HG03196 (cell line): ENCODE measurements at regions not wholly inside any gene's neighbourhood (a gene's known extent, or its start where the extent isn't known, plus 50 kb on each side); places are given as distances from the start of the nearest gene placed in this dataset.

Experiments used
- ATAC-seq: cut with Tn5 transposase; IDR thresholded peaks from one replicate; pipeline ENCODE4 v1.9.1; 2021; ENCODE audit not compliant: unreplicated experiment

- ATAC-seq, result no peak
Measured at GRCh38 chr10:128779416-128779815, 653.2 kb upstream of the MKI67 start.

- no peak for ATAC-seq
Measured at GRCh38 chr10:128780156-128780761, 654.0 kb upstream of the MKI67 start.

GRCh38 chr10:128781637-128782036, 655.4 kb upstream of the MKI67 start:
- ATAC-seq, result no peak

- no peak for ATAC-seq
Measured at GRCh38 chr10:128784444-128784843, 658.2 kb upstream of the MKI67 start.

GRCh38 chr10:128792426-128793140, 666.4 kb upstream of the MKI67 start:
- no peak for ATAC-seq

GRCh38 chr10:128793726-128794655, 667.8 kb upstream of the MKI67 start:
- no peak for ATAC-seq

- ATAC-seq, result no peak
Measured at GRCh38 chr10:128796396-128796912, 670.2 kb upstream of the MKI67 start.

- no peak for ATAC-seq
Measured at GRCh38 chr10:128802062-128802461, 665.0 kb upstream of the MGMT start.

- no peak for ATAC-seq
Measured at GRCh38 chr10:128803790-128804189, 663.3 kb upstream of the MGMT start.

- ATAC-seq, result no peak
Measured at GRCh38 chr10:128804411-128804810, 662.6 kb upstream of the MGMT start.

- no peak for ATAC-seq
Measured at GRCh38 chr10:128808921-128809440, 658.1 kb upstream of the MGMT start.

- ATAC-seq, result no peak
Measured at GRCh38 chr10:128811511-128811910, 655.5 kb upstream of the MGMT start.

- no peak for ATAC-seq
Measured at GRCh38 chr10:128812000-128812399, 655.0 kb upstream of the MGMT start.

GRCh38 chr10:128813574-128813973, 653.5 kb upstream of the MGMT start:
- no peak for ATAC-seq

GRCh38 chr10:128814024-128814423, 653.0 kb upstream of the MGMT start:
- no peak for ATAC-seq

- ATAC-seq, result no peak
Measured at GRCh38 chr10:128814782-128815181, 652.3 kb upstream of the MGMT start.

- no peak for ATAC-seq
Measured at GRCh38 chr10:128816726-128817125, 650.3 kb upstream of the MGMT start.

GRCh38 chr10:128817636-128818035, 649.4 kb upstream of the MGMT start:
- ATAC-seq, result no peak

GRCh38 chr10:128820663-128821062, 646.4 kb upstream of the MGMT start:
- no peak for ATAC-seq

GRCh38 chr10:128823201-128823600, 643.8 kb upstream of the MGMT start:
- no peak for ATAC-seq

- no peak for ATAC-seq
Measured at GRCh38 chr10:128825626-128826025, 641.4 kb upstream of the MGMT start.
